H1 (cell line): ENCODE measurements at regions not wholly inside any gene's neighbourhood (a gene's known extent, or its start where the extent isn't known, plus 50 kb on each side); places are given as distances from the start of the nearest gene placed in this dataset.

Experiments
- ATF2 ChIP-seq: IDR thresholded peaks from 2 replicates; pipeline ENCODE4 v1.6.1; 2012; ENCODE audit warnings: low read length, inconsistent platforms
- CBX5 ChIP-seq: fragments of 300-800, 300-1000 bp; sonication (generic); IDR thresholded peaks from 2 replicates; pipeline ENCODE4 v1.7.1; 2016; ENCODE audit warnings: antibody characterized with exemption, low read length, low read depth
- CHD7 ChIP-seq: fragments of 300-600 bp; sonication (generic); IDR thresholded peaks from 2 replicates; pipeline ENCODE4 v1.7.1; 2012; ENCODE audit warnings: low read length, moderate library complexity, mild to moderate bottlenecking, inconsistent platforms; ENCODE audit not compliant: insufficient replicate concordance
- CTBP2 ChIP-seq: IDR thresholded peaks from 2 replicates; pipeline ENCODE4 v1.7.0; 2011; ENCODE audit warnings: borderline replicate concordance, mild to moderate bottlenecking, moderate library complexity, mixed read lengths, low read length; ENCODE audit not compliant: insufficient read depth, insufficient read length
- GTF2F1 ChIP-seq: IDR thresholded peaks from 2 replicates; pipeline ENCODE4 v1.6.1; 2012; ENCODE audit warnings: low read depth, low read length, improper control_type of control experiment, borderline replicate concordance
- HDAC2 ChIP-seq, 2 experiments: fragments of 300-600 bp in 1 of 2; sonication (generic) in 1 of 2; IDR thresholded peaks; 2 replicates each; pipeline ENCODE4 v1.6.1; 2011 to 2012; ENCODE audit warnings: low read depth in 2 of 2, low read length in 2 of 2, mild to moderate bottlenecking in 2 of 2, moderate library complexity in 2 of 2, borderline replicate concordance in 1 of 2, inconsistent platforms in 1 of 2
- MAFK ChIP-seq: IDR thresholded peaks from 2 replicates; pipeline ENCODE4 v1.6.1; 2012; ENCODE audit warnings: low read depth, mild to moderate bottlenecking, improper control_type of control experiment, low read length
- NRF1 ChIP-seq: IDR thresholded peaks from 2 replicates; pipeline ENCODE4 v1.6.1; 2011; ENCODE audit warnings: mild to moderate bottlenecking, low read depth, low read length, improper control_type of control experiment

GRCh38 chr13:50344717-50345116 lies 329.5 kb downstream of the KCNRG start (continued):
- TF ChIP-seq CHD7 (no peak), NRF1 (no peak), CBX5 (no peak), ATF2 (no peak), MAFK (no peak), GTF2F1 (no peak), HDAC2 (IDR thresholded peaks at IDR 0.05; ENCODE audit: borderline replicate concordance in 1 of 2, low read depth in 2 of 2, low read length in 2 of 2) (no peak), CTBP2 (no peak)
